HCT116 (cell line): ENCODE measurements at regions not wholly inside any gene's neighbourhood (a gene's known extent, or its start where the extent isn't known, plus 50 kb on each side); places are given as distances from the start of the nearest gene placed in this dataset.

Experiments used
- ATAC-seq: fragments of 200-7000 bp; cut with Tn5 transposase; 2 replicates; pipeline ENCODE4 v1.9.1; 2020; ENCODE audit warnings: mild to moderate bottlenecking, moderate library complexity
- BruUV-seq: library from RNA; stranded (reverse); fragments of 400-500 nt; replicated peaks from 2 replicates; lab custom pipeline; 2021; lab: Mats Ljungman, UMichigan
- CTCF ChIA-PET: fragments of 300-600 bp; sonication (Branson Sonifier 250); formaldehyde crosslinking; loops from one replicate; lab custom pipeline; 2021; ENCODE audit warnings: antibody characterized with exemption; lab: Charles Lee
- POLR2A ChIA-PET: fragments of 300-600, 350-600 bp; sonication (Branson Sonifier 250); formaldehyde crosslinking; loops from one replicate; lab custom pipeline; 2021; ENCODE audit warnings: antibody characterized with exemption; lab: Charles Lee
- RAD21 ChIA-PET, 2 experiments: fragments of 300-600 bp; sonication (Branson Sonifier 250); formaldehyde crosslinking; loops; one replicate each; lab custom pipeline; 2023; ENCODE audit warnings: low total read pairs in 2 of 2; ENCODE audit not compliant: uncharacterized antibody in 2 of 2, unreplicated experiment in 2 of 2, low non-redundant PET in 1 of 2; lab: Charles Lee
- DNase-seq: peaks from one replicate; pipeline ENCODE4 v3.0.0-alpha.2; 2010; ENCODE audit warnings: low read depth, low spot score
- H2AFZ ChIP-seq: fragments of 200-600 bp; shearing (Covaris generic), sonication (generic); 2 replicates; pipeline ENCODE4 v1.6.1; 2017; ENCODE audit warnings: low read depth, mixed run types, mixed read lengths, antibody characterized with exemption, low read length; ENCODE audit not compliant: poor library complexity, severe bottlenecking
- H3K27ac ChIP-seq: 2 replicates; pipeline ENCODE4 v1.5.1; 2012; ENCODE audit warnings: low read depth, low read length
- H3K27me3 ChIP-seq: fragments of 200-600 bp; sonication (generic); 2 replicates; pipeline ENCODE4 v1.6.1; 2016; ENCODE audit warnings: mixed run types, low read length, mixed read lengths; ENCODE audit not compliant: insufficient read depth
- H3K36me3 ChIP-seq, 2 experiments: fragments of 200-500 bp in 1 of 2; fragments of 200-600 bp in 1 of 2; sonication (Bioruptor generic) in 1 of 2; sonication (generic) in 1 of 2; 2 replicates each; pipeline versions ENCODE4 v1.5.1 to v1.6.1; 2014 to 2016; ENCODE audit warnings: low read length in 2 of 2, inconsistent platforms in 1 of 2, mixed read lengths in 1 of 2, mixed run types in 1 of 2; ENCODE audit not compliant: insufficient read depth in 2 of 2, control insufficient read depth in 1 of 2
- H3K4me1 ChIP-seq, 2 experiments: fragments of 200-600 bp in 1 of 2; sonication (generic) in 1 of 2; 2 replicates each; pipeline versions ENCODE4 v1.5.1 to v1.6.1; 2012 to 2017; ENCODE audit warnings: low read length in 2 of 2, inconsistent platforms in 1 of 2, mild to moderate bottlenecking in 1 of 2, mixed read lengths in 1 of 2, mixed run types in 1 of 2, moderate library complexity in 1 of 2; ENCODE audit not compliant: insufficient read depth in 2 of 2, control insufficient read depth in 1 of 2
- H3K4me2 ChIP-seq: fragments of 200-600 bp; sonication (generic); 2 replicates; pipeline ENCODE4 v1.6.1; 2017; ENCODE audit warnings: mixed run types, low read length, mixed read lengths
- H3K4me3 ChIP-seq, 2 experiments: fragments of 200-600 bp in 1 of 2; sonication (generic) in 1 of 2; replicated peaks in 1 of 2; 2 replicates each; pipeline ENCODE4 v1.5.1; 2011 to 2016; ENCODE audit warnings: low read length in 2 of 2, control low read depth in 1 of 2, low read depth in 1 of 2, mild to moderate bottlenecking in 1 of 2, mixed read lengths in 1 of 2, mixed run types in 1 of 2
- H3K79me2 ChIP-seq: fragments of 200-600 bp; sonication (generic); 2 replicates; pipeline ENCODE4 v1.6.1; 2017; ENCODE audit warnings: mild to moderate bottlenecking, mixed run types, low read length, moderate library complexity, mixed read lengths; ENCODE audit not compliant: insufficient read depth
- H3K9ac ChIP-seq: fragments of 200-600 bp; sonication (generic); 2 replicates; pipeline ENCODE4 v1.6.1; 2016; ENCODE audit warnings: low read length, mixed read lengths
- H3K9me2 ChIP-seq: fragments of 200-600 bp; sonication (generic), shearing (Covaris generic); 2 replicates; pipeline ENCODE4 v1.6.1; 2017; ENCODE audit warnings: mixed run types, mild to moderate bottlenecking, moderate library complexity; ENCODE audit not compliant: insufficient read depth
- H3K9me3 ChIP-seq, 2 experiments: fragments of 200-500 bp in 1 of 2; fragments of 200-600 bp in 1 of 2; sonication (Bioruptor generic) in 1 of 2; sonication (generic) in 1 of 2; 2 replicates each; pipeline ENCODE4 v1.6.1; 2014 to 2017; ENCODE audit warnings: low read length in 2 of 2, mixed read lengths in 2 of 2, inconsistent platforms in 1 of 2, low read depth in 1 of 2, mild to moderate bottlenecking in 1 of 2, mixed run types in 1 of 2, moderate library complexity in 1 of 2; ENCODE audit not compliant: control insufficient read depth in 1 of 2, insufficient read depth in 1 of 2
- H4K20me1 ChIP-seq: fragments of 200-600 bp; sonication (generic), shearing (Covaris generic); 2 replicates; pipeline ENCODE4 v1.6.1; 2017; ENCODE audit warnings: mixed run types, mild to moderate bottlenecking, moderate library complexity; ENCODE audit not compliant: insufficient read depth
- ATF3 ChIP-seq: IDR thresholded peaks from 2 replicates; pipeline ENCODE4 v1.6.1; 2012
- EGR1 ChIP-seq: IDR thresholded peaks from 2 replicates; pipeline ENCODE4 v1.6.1; 2012; ENCODE audit warnings: low read depth
- EZH2 ChIP-seq: fragments of 200-600 bp; sonication (generic); IDR thresholded peaks from 2 replicates; pipeline ENCODE4 v1.6.1; 2017; ENCODE audit warnings: antibody characterized with exemption, mixed run types
- EZH2phosphoT487 ChIP-seq: fragments of 200-600 bp; IDR thresholded peaks from 2 replicates; pipeline ENCODE4 v1.6.1; 2018; ENCODE audit warnings: antibody characterized with exemption, borderline replicate concordance
- FOSL1 ChIP-seq: IDR thresholded peaks from 2 replicates; pipeline ENCODE4 v1.6.1; 2012; ENCODE audit warnings: low read depth
- JUND ChIP-seq: IDR thresholded peaks from 2 replicates; pipeline ENCODE4 v1.6.1; 2012
- POLR2A ChIP-seq: IDR thresholded peaks from 2 replicates; pipeline ENCODE4 v1.7.0; 2011; ENCODE audit warnings: borderline replicate concordance; ENCODE audit not compliant: insufficient read depth, insufficient read length; ENCODE audit errors: extremely low read depth
- REST ChIP-seq: IDR thresholded peaks from 2 replicates; pipeline ENCODE4 v1.6.1; 2012; ENCODE audit warnings: low read depth
- SIN3A ChIP-seq: IDR thresholded peaks from 2 replicates; pipeline ENCODE4 v1.6.1; 2012; ENCODE audit warnings: low read depth
- SRF ChIP-seq: IDR thresholded peaks from 2 replicates; pipeline ENCODE4 v1.6.1; 2012; ENCODE audit warnings: low read depth
- TCF7L2 ChIP-seq: IDR thresholded peaks from 2 replicates; pipeline ENCODE4 v1.7.0; 2011; ENCODE audit warnings: borderline replicate concordance, inconsistent platforms; ENCODE audit not compliant: insufficient read depth, insufficient read length; ENCODE audit errors: extremely low read depth
- YY1 ChIP-seq: IDR thresholded peaks from 2 replicates; pipeline ENCODE4 v1.6.1; 2011; ENCODE audit warnings: low read length, low read depth, moderate library complexity, mild to moderate bottlenecking; ENCODE audit not compliant: insufficient replicate concordance; ENCODE audit errors: extremely low read depth
- ZBTB33 ChIP-seq: IDR thresholded peaks from 2 replicates; pipeline ENCODE4 v1.6.1; 2011; ENCODE audit warnings: mild to moderate bottlenecking, low read length, moderate library complexity; ENCODE audit not compliant: insufficient replicate concordance; ENCODE audit errors: extremely low read depth
- intact Hi-C: fragments of 100-400 bp; cut with micrococcal nuclease; formaldehyde crosslinking; loops from 2 replicates; pipeline ENCODE4 v1.10.0; 2022

DNA sequence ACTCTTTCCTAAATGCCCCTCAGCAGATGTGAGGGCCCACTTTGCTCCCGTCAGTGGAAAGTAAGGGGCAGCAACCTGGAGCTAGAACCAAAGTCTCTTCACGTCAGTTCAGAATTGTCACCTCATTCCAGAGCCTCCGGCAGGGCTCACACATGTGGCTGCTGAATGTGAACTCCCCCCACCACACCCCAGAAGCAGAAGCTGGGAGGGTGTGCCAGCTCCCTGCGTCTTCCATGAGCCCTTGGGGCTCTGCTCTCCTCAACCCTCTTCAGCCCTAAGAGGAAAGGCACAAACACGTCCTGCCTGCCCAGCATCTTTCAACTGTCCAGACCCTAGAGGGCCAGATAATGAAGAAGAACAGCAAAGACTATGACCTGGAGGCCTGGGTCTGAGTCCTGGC lies 105.3 kb downstream of the SALL1 start:
- no peak overlapping the region for H2AFZ ChIP-seq
- BruUV-seq = no TSS peak
- H3K4me3 ChIP-seq = no peak overlapping the region
- H3K4me1 ChIP-seq = peaks cover 0 to 9% of the 10 kb centered on the region in 2 experiments; a peak in 2 of 4 replicates
- H3K27ac ChIP-seq = no peak overlapping the region
- no peak for DNase-seq
- ChIA-PET RAD21 (no interaction called here), POLR2A (no interaction called here), CTCF (no interaction called here)
- H3K79me2 ChIP-seq = no peaks in the 10 kb centered on the region
- H3K4me2 ChIP-seq = no peak overlapping the region
- peaks cover 6% of the 10 kb centered on the region; the same call in 1 of the 2 replicates for H3K27me3 ChIP-seq
- H3K9me3 ChIP-seq = no peaks in the 10 kb centered on the region
- no peak for TF ChIP-seq FOSL1
- no peak for TF ChIP-seq TCF7L2
- no peak for TF ChIP-seq ZBTB33
- TF ChIP-seq SIN3A = no peak
- TF ChIP-seq EZH2phosphoT487 = no peak
- H3K36me3 ChIP-seq = no peaks in the 10 kb centered on the region
- H3K9me2 ChIP-seq = no peaks in the 10 kb centered on the region
- no peaks in the 10 kb centered on the region for H4K20me1 ChIP-seq
- ATAC-seq = no peak
- H3K9ac ChIP-seq = no peak overlapping the region
- intact Hi-C loops = no loop called here

- RAD21 ChIA-PET = no interaction called here
- Histone ChIP-seq H2AFZ (no peak overlapping the region), H3K27ac (no peak overlapping the region), H3K4me1 (peaks cover 0 to 9% of the 10 kb centered on the region in 2 experiments; a peak in 2 of 4 replicates), H3K4me2 (no peak overlapping the region), H3K36me3 (no peaks in the 10 kb centered on the region), H3K79me2 (no peaks in the 10 kb centered on the region), H4K20me1 (no peaks in the 10 kb centered on the region), H3K9ac (no peak overlapping the region), H3K4me3 (no peak overlapping the region), H3K27me3 (no peaks in the 10 kb centered on the region; the same call in 1 of the 2 replicates), H3K9me3 (no peaks in the 10 kb centered on the region), H3K9me2 (no peaks in the 10 kb centered on the region)
- intact Hi-C loops = no loop called here
- POLR2A ChIA-PET = no interaction called here
- BruUV-seq = no TSS peak
- CTCF ChIA-PET = no interaction called here
- no peak for DNase-seq
- TF ChIP-seq ATF3 (no peak), EZH2 (no peak), JUND (no peak), YY1 (no peak), SIN3A (no peak), SRF (no peak), EGR1 (no peak), FOSL1 (no peak), POLR2A (no peak), REST (no peak), TCF7L2 (no peak)
- ATAC-seq = no peak
Measured at GRCh38 chr16:51045186-51045585, 105.9 kb downstream of the SALL1 start.
